Keratinocyte (primary cell): ENCODE measurements at regions not wholly inside any gene's neighbourhood (a gene's known extent, or its start where the extent isn't known, plus 50 kb on each side); places are given as distances from the start of the nearest gene placed in this dataset.

Source experiments
- DNase-seq: peaks from one replicate; pipeline ENCODE4 v3.0.0-alpha.2; 2011; ENCODE audit warnings: low read depth, missing footprints, low spot score
- FAIRE-seq: peaks from 2 replicates; lab custom pipeline; 2011; peaks lifted over from hg19 to GRCh38; lab: Jason Lieb, UNC
- H2AFZ ChIP-seq: 2 replicates; pipeline ENCODE4 v1.6.0; 2012; ENCODE audit warnings: low read length, control low read depth, inconsistent platforms; ENCODE audit not compliant: control insufficient read depth
- H3K27ac ChIP-seq: 2 replicates; pipeline ENCODE4 v1.5.1; 2011; ENCODE audit warnings: low read length; ENCODE audit not compliant: control insufficient read depth, insufficient read depth
- H3K27me3 ChIP-seq: 3 replicates; pipeline ENCODE4 v1.6.0; 2011; ENCODE audit warnings: low read length; ENCODE audit not compliant: control insufficient read depth, insufficient read depth; ENCODE audit errors: extremely low read depth
- H3K36me3 ChIP-seq, 2 experiments: 2 replicates in 1 of 2; 3 replicates in 1 of 2; pipeline ENCODE4 v1.5.1; 2011; ENCODE audit warnings: low read length in 2 of 2, mild to moderate bottlenecking in 1 of 2; ENCODE audit not compliant: control insufficient read depth in 2 of 2, insufficient read depth in 2 of 2; ENCODE audit errors: extremely low read depth in 1 of 2
- H3K4me1 ChIP-seq: 3 replicates; pipeline ENCODE4 v1.5.1; 2011; ENCODE audit warnings: low read length; ENCODE audit not compliant: control insufficient read depth, insufficient read depth; ENCODE audit errors: extremely low read depth
- H3K4me2 ChIP-seq: 3 replicates; pipeline ENCODE4 v1.6.0; 2011; ENCODE audit warnings: low read depth, low read length; ENCODE audit not compliant: control insufficient read depth, insufficient read depth; ENCODE audit errors: extremely low read depth
- H3K4me3 ChIP-seq, 3 experiments: fragments of 200-600 bp in 1 of 3; sonication (generic) in 1 of 3; 2 replicates in 2 of 3; 3 replicates in 1 of 3; pipeline ENCODE4 v1.5.1; 2011 to 2016; ENCODE audit warnings: low read length in 3 of 3, mild to moderate bottlenecking in 3 of 3, control low read depth in 2 of 3, inconsistent platforms in 1 of 3, low read depth in 1 of 3, mixed read lengths in 1 of 3, mixed run types in 1 of 3, moderate library complexity in 1 of 3; ENCODE audit not compliant: control insufficient read depth in 2 of 3, insufficient read depth in 2 of 3; ENCODE audit errors: extremely low read depth in 1 of 3
- H3K79me2 ChIP-seq: 2 replicates; pipeline ENCODE4 v1.6.0; 2012; ENCODE audit warnings: low read length; ENCODE audit not compliant: control insufficient read depth, insufficient read depth
- H3K9ac ChIP-seq: 3 replicates; pipeline ENCODE4 v1.6.0; 2011; ENCODE audit warnings: low read length; ENCODE audit not compliant: control insufficient read depth, insufficient read depth; ENCODE audit errors: extremely low read depth
- H3K9me1 ChIP-seq: 3 replicates; pipeline ENCODE4 v1.6.0; 2011; ENCODE audit warnings: low read length; ENCODE audit not compliant: control insufficient read depth, insufficient read depth; ENCODE audit errors: extremely low read depth
- H3K9me3 ChIP-seq: 2 replicates; pipeline ENCODE4 v1.5.1; 2012; ENCODE audit warnings: low read depth, low read length; ENCODE audit not compliant: control insufficient read depth
- H4K20me1 ChIP-seq: 3 replicates; pipeline ENCODE4 v1.6.0; 2011; ENCODE audit warnings: low read length; ENCODE audit not compliant: control insufficient read depth, insufficient read depth; ENCODE audit errors: extremely low read depth
- EZH2 ChIP-seq: IDR thresholded peaks from one replicate; pipeline ENCODE4 v1.6.1; 2012; ENCODE audit warnings: inconsistent platforms, mild to moderate bottlenecking, low read length, moderate library complexity
- dilution Hi-C: fragments of 300-500 bp; cut with MboI; formaldehyde crosslinking; loops from one replicate; pipeline ENCODE4 v1.7.0; 2020; ENCODE audit warnings: low sequenced_read_pairs; ENCODE audit not compliant: extremely low pct_ligation_motif_present
- TF ChIP-seq, protein P1 (sequence below), 3 experiments: IDR thresholded peaks in 1 of 3; conservative IDR thresholded peaks in 1 of 3; optimal IDR thresholded peaks in 1 of 3; 2 replicates in 2 of 3; 3 replicates in 1 of 3; pipeline versions ENCODE3 to v1.5.1; 2011; ENCODE audit warnings: low read length in 3 of 3, mild to moderate bottlenecking in 3 of 3, moderate library complexity in 2 of 3, control low read depth in 1 of 3, inconsistent platforms in 1 of 3; ENCODE audit not compliant: insufficient read depth in 2 of 3; ENCODE audit errors: extremely low read depth in 1 of 3

DNA sequence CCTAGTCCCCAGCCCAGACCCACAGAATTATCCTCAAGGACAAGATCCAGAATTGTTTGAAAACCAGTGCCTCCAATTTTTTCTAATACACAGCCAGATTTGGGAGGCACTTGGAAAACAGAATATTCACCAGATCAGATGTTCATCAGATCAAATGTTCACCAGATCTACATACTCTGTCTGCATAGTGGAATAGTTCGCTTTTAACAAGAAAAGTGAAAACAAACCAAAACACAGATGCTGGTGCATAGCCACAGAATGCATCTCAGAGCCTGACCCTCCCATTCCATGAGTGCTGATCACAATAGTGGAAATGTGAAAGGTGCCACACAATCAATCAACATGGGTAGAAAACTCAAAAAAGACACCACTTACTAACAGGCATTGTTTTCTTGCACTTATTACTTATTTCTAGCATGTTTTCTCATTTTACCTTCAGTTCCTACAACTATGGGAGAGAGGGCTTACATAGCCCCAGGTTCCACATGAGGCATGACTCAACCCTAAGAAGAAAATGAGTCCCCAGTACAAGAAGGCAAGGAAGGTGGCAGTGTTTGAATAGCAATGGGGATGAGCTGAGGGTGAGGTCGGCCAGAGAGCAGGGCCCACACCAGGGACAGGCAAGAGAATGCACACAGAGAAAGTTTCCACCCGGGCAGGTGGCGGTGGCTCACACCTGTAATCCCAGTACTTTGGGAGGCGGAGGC, 432.7 kb upstream of the NFE2L3 start:
- dilution Hi-C loops, result no loop called here
- FAIRE-seq (no peak), DNase-seq (no peak)
- no peaks in the 10 kb centered on the region for H3K9me3 ChIP-seq
- H3K27me3 ChIP-seq, result no peaks in the 10 kb centered on the region
- H3K4me3 ChIP-seq, result no peak overlapping the region
- no peaks in the 10 kb centered on the region for H3K79me2 ChIP-seq
- no peak overlapping the region for H3K9ac ChIP-seq
- no peak overlapping the region for H3K4me2 ChIP-seq
- H3K4me1 ChIP-seq, result no peaks in the 10 kb centered on the region
- H2AFZ ChIP-seq, result no peak overlapping the region
- TF ChIP-seq EZH2, result no peak
- TF ChIP-seq, protein P1, sequence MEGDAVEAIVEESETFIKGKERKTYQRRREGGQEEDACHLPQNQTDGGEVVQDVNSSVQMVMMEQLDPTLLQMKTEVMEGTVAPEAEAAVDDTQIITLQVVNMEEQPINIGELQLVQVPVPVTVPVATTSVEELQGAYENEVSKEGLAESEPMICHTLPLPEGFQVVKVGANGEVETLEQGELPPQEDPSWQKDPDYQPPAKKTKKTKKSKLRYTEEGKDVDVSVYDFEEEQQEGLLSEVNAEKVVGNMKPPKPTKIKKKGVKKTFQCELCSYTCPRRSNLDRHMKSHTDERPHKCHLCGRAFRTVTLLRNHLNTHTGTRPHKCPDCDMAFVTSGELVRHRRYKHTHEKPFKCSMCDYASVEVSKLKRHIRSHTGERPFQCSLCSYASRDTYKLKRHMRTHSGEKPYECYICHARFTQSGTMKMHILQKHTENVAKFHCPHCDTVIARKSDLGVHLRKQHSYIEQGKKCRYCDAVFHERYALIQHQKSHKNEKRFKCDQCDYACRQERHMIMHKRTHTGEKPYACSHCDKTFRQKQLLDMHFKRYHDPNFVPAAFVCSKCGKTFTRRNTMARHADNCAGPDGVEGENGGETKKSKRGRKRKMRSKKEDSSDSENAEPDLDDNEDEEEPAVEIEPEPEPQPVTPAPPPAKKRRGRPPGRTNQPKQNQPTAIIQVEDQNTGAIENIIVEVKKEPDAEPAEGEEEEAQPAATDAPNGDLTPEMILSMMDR (optimal IDR thresholded peaks at IDR 0.05 in 1 of 3, IDR thresholded peaks at IDR 0.05 in 1 of 3, conservative IDR thresholded peaks at IDR 0.05 in 1 of 3; ENCODE audit: extremely low read depth in 1 of 3, insufficient read depth in 2 of 3, low read length in 3 of 3), result no peak
- no peaks in the 10 kb centered on the region for H3K36me3 ChIP-seq
- H4K20me1 ChIP-seq, result no peaks in the 10 kb centered on the region
- H3K27ac ChIP-seq, result no peak overlapping the region
- H3K9me1 ChIP-seq, result no peaks in the 10 kb centered on the region

DNA sequence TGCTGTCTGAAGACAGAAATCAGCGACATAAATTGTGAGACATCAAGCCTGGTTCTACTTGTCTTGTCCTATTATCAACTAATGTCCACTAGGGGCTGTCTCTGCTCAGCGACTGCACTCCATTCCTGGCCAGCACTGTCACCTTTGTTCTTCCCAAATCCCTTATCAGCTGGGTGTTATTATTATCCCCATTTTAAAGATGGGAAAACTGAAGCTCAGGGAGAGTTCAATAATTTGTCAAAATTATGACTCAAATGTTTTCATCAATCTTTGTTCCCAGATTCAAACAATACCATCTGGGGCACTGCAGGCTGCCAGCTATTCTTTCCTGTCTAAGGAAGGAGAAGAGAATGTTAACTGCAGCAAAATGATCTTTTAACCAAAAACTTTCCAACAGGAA, 431.6 kb upstream of the NFE2L3 start:
- no peak for DNase-seq
- Histone ChIP-seq H2AFZ (no peak overlapping the region), H3K9me3 (no peaks in the 10 kb centered on the region), H3K9ac (no peak overlapping the region), H3K4me1 (no peaks in the 10 kb centered on the region), H3K27me3 (no peaks in the 10 kb centered on the region), H4K20me1 (no peaks in the 10 kb centered on the region), H3K9me1 (no peaks in the 10 kb centered on the region), H3K4me3 (no peak overlapping the region), H3K79me2 (no peaks in the 10 kb centered on the region), H3K36me3 (no peaks in the 10 kb centered on the region), H3K4me2 (no peak overlapping the region), H3K27ac (no peak overlapping the region)
- no peak for TF ChIP-seq EZH2
- TF ChIP-seq, protein P1 (optimal IDR thresholded peaks at IDR 0.05 in 1 of 3, IDR thresholded peaks at IDR 0.05 in 1 of 3, conservative IDR thresholded peaks at IDR 0.05 in 1 of 3; ENCODE audit: extremely low read depth in 1 of 3, insufficient read depth in 2 of 3, low read length in 3 of 3), result peak; percentile 53 to 75 (median 57)
- peak; percentile 71 for FAIRE-seq
- dilution Hi-C loops, result no loop called here
